HEK293 (cell line): ENCODE measurements at regions not wholly inside any gene's neighbourhood (a gene's known extent, or its start where the extent isn't known, plus 50 kb on each side); places are given as distances from the start of the nearest gene placed in this dataset.

Source experiments
- CTCF ChIP-seq: fragments of 450-650 bp; formaldehyde crosslinking; IDR thresholded peaks from 2 replicates; pipeline ENCODE4 v1.5.1; 2016; ENCODE audit warnings: missing biosample characterization, missing genetic modification characterization
- PRDM10 ChIP-seq: fragments of 450-650 bp; formaldehyde crosslinking; IDR thresholded peaks from 2 replicates; pipeline ENCODE4 v1.5.1; 2016; ENCODE audit warnings: missing biosample characterization, missing genetic modification characterization
- REST ChIP-seq: fragments of 450-650 bp; formaldehyde crosslinking; IDR thresholded peaks from 2 replicates; pipeline ENCODE4 v1.5.1; 2016; ENCODE audit warnings: missing biosample characterization, missing genetic modification characterization
- SETDB1 ChIP-seq: IDR thresholded peaks from one replicate; pipeline ENCODE4 v1.6.1; 2017; ENCODE audit warnings: mild to moderate bottlenecking, low read length, moderate library complexity, mixed read lengths; ENCODE audit not compliant: insufficient read length
- ZNF132 ChIP-seq: fragments of 450-650 bp; formaldehyde crosslinking; IDR thresholded peaks from 2 replicates; pipeline ENCODE4 v1.5.1; 2017; ENCODE audit warnings: missing biosample characterization, missing genetic modification characterization, borderline replicate concordance
- ZNF202 ChIP-seq: fragments of 450-650 bp; formaldehyde crosslinking; IDR thresholded peaks from 2 replicates; pipeline ENCODE4 v1.5.1; 2016; ENCODE audit warnings: missing biosample characterization, missing genetic modification characterization, borderline replicate concordance
- ZNF510 ChIP-seq: fragments of 450-650 bp; formaldehyde crosslinking; IDR thresholded peaks from 2 replicates; pipeline ENCODE4 v1.5.1; 2018; ENCODE audit warnings: mild to moderate bottlenecking, missing genetic modification characterization, missing biosample characterization; ENCODE audit not compliant: insufficient replicate concordance
- ZNF561 ChIP-seq: fragments of 450-650 bp; IDR thresholded peaks from 2 replicates; pipeline ENCODE4 v1.5.1; 2018; ENCODE audit warnings: missing biosample characterization, missing genetic modification characterization, borderline replicate concordance
- ZNF585B ChIP-seq: fragments of 450-650 bp; formaldehyde crosslinking; IDR thresholded peaks from 2 replicates; pipeline ENCODE4 v1.5.1; 2016; ENCODE audit warnings: missing biosample characterization, missing genetic modification characterization
- ZNF600 ChIP-seq: fragments of 450-650 bp; formaldehyde crosslinking; IDR thresholded peaks from 2 replicates; pipeline ENCODE4 v1.5.1; 2016; ENCODE audit warnings: missing biosample characterization, missing genetic modification characterization
- ZNF639 ChIP-seq: fragments of 450-650 bp; formaldehyde crosslinking; IDR thresholded peaks from 2 replicates; pipeline ENCODE4 v1.5.1; 2016; ENCODE audit warnings: missing biosample characterization, missing genetic modification characterization

GRCh38 chr6:92577077-92577719 is 842.2 kb downstream of the EPHA7 start:
- TF ChIP-seq ZNF600 (no peak), REST (no peak), CTCF (tag by site-specific recombination) (no peak), SETDB1 (no peak), ZNF561 (tag by site-specific recombination) (no peak), ZNF132 (tag by site-specific recombination) (no peak), ZNF510 (tag by site-specific recombination) (no peak), PRDM10 (tag by site-specific recombination) (no peak), ZNF585B (no peak), ZNF639 (no peak), ZNF202 (no peak)
